ENCODE measurements at regions not wholly inside any gene's neighbourhood (a gene's known extent, or its start where the extent isn't known, plus 50 kb on each side); places are given as distances from the start of the nearest gene placed in this dataset.

DNA sequence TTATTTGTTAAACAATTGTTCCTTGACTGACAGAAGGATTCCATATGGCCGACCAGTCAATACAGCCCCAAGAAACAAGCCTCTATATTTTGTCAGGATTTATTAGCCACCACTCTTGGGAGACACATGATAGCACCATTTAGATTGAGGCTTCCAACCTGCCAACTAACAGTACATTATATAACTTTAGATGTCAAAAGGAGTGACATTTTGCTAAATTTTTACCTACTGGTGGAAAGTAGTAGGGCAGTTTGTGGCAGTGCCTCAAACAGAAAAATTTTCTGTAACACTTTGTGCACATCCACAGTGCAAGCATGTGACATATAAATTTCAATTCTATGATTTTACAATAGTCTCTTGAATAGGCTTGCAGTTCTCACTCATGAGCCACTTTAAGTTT is 464.0 kb downstream of the TRIB2 start:
- no peak for DNase-seq (ENCODE audit: low spot score)
- TF ChIP-seq, protein P1, sequence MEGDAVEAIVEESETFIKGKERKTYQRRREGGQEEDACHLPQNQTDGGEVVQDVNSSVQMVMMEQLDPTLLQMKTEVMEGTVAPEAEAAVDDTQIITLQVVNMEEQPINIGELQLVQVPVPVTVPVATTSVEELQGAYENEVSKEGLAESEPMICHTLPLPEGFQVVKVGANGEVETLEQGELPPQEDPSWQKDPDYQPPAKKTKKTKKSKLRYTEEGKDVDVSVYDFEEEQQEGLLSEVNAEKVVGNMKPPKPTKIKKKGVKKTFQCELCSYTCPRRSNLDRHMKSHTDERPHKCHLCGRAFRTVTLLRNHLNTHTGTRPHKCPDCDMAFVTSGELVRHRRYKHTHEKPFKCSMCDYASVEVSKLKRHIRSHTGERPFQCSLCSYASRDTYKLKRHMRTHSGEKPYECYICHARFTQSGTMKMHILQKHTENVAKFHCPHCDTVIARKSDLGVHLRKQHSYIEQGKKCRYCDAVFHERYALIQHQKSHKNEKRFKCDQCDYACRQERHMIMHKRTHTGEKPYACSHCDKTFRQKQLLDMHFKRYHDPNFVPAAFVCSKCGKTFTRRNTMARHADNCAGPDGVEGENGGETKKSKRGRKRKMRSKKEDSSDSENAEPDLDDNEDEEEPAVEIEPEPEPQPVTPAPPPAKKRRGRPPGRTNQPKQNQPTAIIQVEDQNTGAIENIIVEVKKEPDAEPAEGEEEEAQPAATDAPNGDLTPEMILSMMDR (IDR thresholded peaks at IDR 0.05; ENCODE audit: extremely low read depth, missing control alignments): no peak

DNA sequence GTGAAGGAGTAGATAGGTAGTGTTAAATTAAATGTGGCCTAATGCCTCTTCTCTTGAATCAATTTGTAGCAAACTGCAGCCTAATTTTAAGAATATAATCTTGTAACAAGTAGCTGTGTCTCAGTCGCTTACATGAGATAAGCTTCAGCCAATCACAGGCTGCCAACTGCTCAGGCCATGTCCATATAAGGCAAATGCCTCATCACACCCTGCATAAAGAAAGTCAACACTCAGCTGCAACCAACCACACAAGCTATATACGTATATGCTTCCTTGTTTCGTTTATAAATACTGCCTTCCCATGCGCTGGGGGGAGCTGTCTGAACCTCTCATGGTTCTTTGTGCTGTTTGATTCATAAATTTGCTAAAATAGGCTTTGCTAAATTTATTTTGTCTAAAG is 476.3 kb downstream of the TRIB2 start:
- DNase-seq (ENCODE audit: low spot score): no peak

DNA sequence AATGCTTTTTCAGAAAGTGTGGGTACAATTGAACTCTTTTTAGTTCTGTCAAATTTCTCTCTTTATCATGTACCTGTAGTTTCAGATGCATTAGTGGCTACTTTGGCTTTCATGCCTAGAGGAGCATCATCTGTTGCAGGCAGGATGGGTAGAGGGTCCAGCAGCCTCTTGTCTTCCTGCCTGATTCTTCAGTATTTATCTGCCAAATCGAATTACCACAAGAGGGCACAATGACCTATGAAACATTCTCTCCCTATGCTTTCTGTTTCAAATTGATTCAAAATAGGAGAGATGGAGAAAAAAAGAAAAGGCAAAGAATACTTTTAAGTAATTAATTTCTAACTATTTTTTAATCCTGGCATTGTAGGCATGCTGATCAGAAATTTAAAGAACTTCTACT is 477.2 kb downstream of the TRIB2 start:
- TF ChIP-seq, protein P1 (IDR thresholded peaks at IDR 0.05; ENCODE audit: extremely low read depth, missing control alignments): no peak
- peak; percentile 13 for DNase-seq (ENCODE audit: low spot score)

More for the DNA sequence above, 476.3 kb downstream of the TRIB2 start:
- TF ChIP-seq, protein P1 (IDR thresholded peaks at IDR 0.05; ENCODE audit: extremely low read depth, missing control alignments): no peak

DNA sequence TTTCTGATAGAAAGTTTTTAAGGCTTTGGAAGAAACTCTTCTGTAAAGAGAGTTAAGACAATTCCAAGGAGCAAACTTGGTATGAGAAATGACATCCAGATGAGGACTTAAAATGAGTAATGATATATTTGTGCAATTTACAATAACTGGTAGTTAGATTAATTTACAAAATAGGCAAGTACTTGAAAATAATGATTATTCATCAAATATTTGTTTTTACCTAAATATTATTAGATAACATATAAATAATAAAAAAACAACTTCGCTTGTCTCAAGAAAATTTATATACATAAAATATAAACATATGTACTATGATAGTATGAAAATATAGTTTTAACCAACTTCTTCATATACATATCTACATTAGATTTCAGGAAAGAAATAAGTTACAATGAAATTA is 478.5 kb downstream of the TRIB2 start:
- TF ChIP-seq, protein P1 (IDR thresholded peaks at IDR 0.05; ENCODE audit: extremely low read depth, missing control alignments): no peak
- DNase-seq (ENCODE audit: low spot score): no peak

DNA sequence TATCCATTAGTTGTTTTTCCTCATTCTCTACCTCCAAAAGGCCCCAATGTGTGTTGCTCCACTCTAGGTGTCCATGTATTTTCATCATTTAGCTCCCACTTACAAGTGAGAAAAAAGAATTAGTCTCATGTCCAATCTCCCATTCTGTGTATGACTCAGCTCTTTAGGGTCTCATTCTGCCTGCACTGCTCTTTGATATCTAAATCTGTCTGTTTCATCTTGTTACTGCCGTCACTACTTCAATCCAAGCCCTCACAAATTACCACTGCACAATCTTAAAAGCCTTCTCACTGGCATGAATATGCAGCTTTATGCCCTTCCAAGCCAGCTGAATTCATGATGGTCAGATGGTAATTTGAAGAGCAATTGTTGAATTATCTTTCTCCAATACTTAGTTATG is 480.5 kb downstream of the TRIB2 start:
- no peak for DNase-seq (ENCODE audit: low spot score)
- TF ChIP-seq, protein P1 (IDR thresholded peaks at IDR 0.05; ENCODE audit: extremely low read depth, missing control alignments): no peak

DNA sequence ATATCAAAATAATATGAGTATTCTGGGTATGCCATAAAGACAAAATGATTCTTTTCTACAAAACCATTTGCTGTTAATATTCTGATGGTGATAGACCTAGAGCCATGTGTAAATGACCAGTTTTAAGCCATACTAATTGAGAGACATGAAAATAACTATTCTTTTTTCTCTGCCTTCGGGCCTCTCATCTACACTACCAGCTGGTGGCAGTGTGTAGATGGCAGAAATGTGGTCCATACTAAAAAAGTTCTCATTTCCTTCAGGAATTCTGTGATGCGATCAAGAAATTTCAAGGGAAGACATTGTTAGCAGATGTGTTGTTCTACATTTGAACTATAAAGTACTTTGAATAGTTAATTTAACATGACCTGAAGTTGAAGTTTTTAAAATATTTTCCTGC is 485.2 kb downstream of the TRIB2 start:
- DNase-seq (ENCODE audit: low spot score): no peak

DNA sequence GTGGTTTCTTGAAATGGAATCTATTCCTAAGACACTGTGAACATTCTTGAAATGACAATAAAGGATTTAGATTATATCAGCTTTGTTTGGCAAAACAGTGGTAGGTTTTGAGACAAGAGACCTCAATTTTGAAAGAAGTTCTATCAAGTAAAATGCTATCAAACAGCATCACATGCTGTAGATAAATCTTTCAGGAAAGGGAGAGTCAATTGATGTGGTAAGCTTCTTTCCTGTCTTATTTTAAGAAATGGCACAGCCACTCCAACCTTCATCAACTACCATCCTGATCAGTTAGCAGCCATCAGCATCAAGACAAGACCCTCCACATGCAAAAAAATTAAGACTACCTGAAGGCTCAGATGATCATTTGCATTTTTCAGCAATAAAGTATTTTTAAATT is 495.4 kb downstream of the TRIB2 start:
- TF ChIP-seq, protein P1 (IDR thresholded peaks at IDR 0.05; ENCODE audit: extremely low read depth, missing control alignments): no peak

More for the DNA sequence above, 485.2 kb downstream of the TRIB2 start:
- TF ChIP-seq, protein P1 (IDR thresholded peaks at IDR 0.05; ENCODE audit: extremely low read depth, missing control alignments): no peak

More for the DNA sequence above, 495.4 kb downstream of the TRIB2 start:
- DNase-seq (ENCODE audit: low spot score): no peak

Measured in GM20000 (cell line).